SK-N-SH (cell line): ENCODE measurements at regions not wholly inside any gene's neighbourhood (a gene's known extent, or its start where the extent isn't known, plus 50 kb on each side); places are given as distances from the start of the nearest gene placed in this dataset.

Experiments used
- CTCF ChIA-PET: fragments of 300-600, 350-600 bp; formaldehyde crosslinking; extraction: SDS; loops from one replicate; lab custom pipeline; 2021; lab: Yijun Ruan, JAX
- POLR2A ChIA-PET: fragments of 350-600 bp; sonication (Branson Sonifier 250); formaldehyde crosslinking; extraction: SDS; loops from one replicate; lab custom pipeline; 2020; ENCODE audit warnings: antibody characterized with exemption, inconsistent platforms; lab: Yijun Ruan, JAX
- DNase-seq: peaks from one replicate; pipeline ENCODE4 v3.0.0; 2012
- H2AFZ ChIP-seq: fragments of 200-600 bp; sonication (generic); 2 replicates; pipeline ENCODE4 v1.8.1; 2016; ENCODE audit warnings: antibody characterized with exemption, mild to moderate bottlenecking, low read depth
- H3F3A ChIP-seq: fragments of 200-600 bp; sonication (generic); replicated peaks from 2 replicates; pipeline ENCODE3; 2016; ENCODE audit warnings: antibody characterized with exemption, mild to moderate bottlenecking; ENCODE audit not compliant: insufficient read depth
- H3K27ac ChIP-seq, 2 experiments: fragments of 200-500 bp in 1 of 2; fragments of 200-600 bp in 1 of 2; sonication (Bioruptor generic) in 1 of 2; sonication (generic), shearing (Covaris generic) in 1 of 2; 2 replicates each; pipeline versions ENCODE4 v1.5.1 to v1.6.1; 2014 to 2016; ENCODE audit warnings: low read depth in 2 of 2, inconsistent platforms in 1 of 2, low read length in 1 of 2, mild to moderate bottlenecking in 1 of 2, mixed read lengths in 1 of 2
- H3K27me3 ChIP-seq: fragments of 200-600 bp; sonication (generic), shearing (Covaris generic); 2 replicates; pipeline ENCODE4 v1.6.1; 2016; ENCODE audit warnings: mixed run types; ENCODE audit not compliant: insufficient read depth
- H3K36me3 ChIP-seq, 2 experiments: fragments of 200-500 bp in 1 of 2; fragments of 200-600 bp in 1 of 2; sonication (Bioruptor generic) in 1 of 2; sonication (generic) in 1 of 2; replicated peaks in 1 of 2; 2 replicates each; pipeline versions ENCODE3 to v1.5.1; 2014 to 2016; ENCODE audit warnings: low read length in 1 of 2, mild to moderate bottlenecking in 1 of 2; ENCODE audit not compliant: insufficient read depth in 2 of 2, control insufficient read depth in 1 of 2
- H3K4me1 ChIP-seq, 2 experiments: fragments of 200-500 bp in 1 of 2; fragments of 200-600 bp in 1 of 2; sonication (Bioruptor generic) in 1 of 2; sonication (generic), shearing (Covaris generic) in 1 of 2; 2 replicates each; pipeline versions ENCODE4 v1.5.1 to v1.6.1; 2014 to 2016; ENCODE audit warnings: low read depth in 1 of 2, low read length in 1 of 2, mixed run types in 1 of 2; ENCODE audit not compliant: insufficient read depth in 2 of 2, control insufficient read depth in 1 of 2
- H3K4me2 ChIP-seq: fragments of 200-600 bp; sonication (generic), shearing (Covaris generic); 2 replicates; pipeline ENCODE4 v1.6.1; 2017; ENCODE audit warnings: mixed run types
- H3K4me3 ChIP-seq, 2 experiments: fragments of 200-500 bp in 1 of 2; fragments of 200-600 bp in 1 of 2; sonication (Bioruptor generic) in 1 of 2; sonication (generic), shearing (Covaris generic) in 1 of 2; 2 replicates each; pipeline versions ENCODE4 v1.5.1 to v1.8.1; 2014 to 2016; ENCODE audit warnings: low read depth in 2 of 2, inconsistent platforms in 1 of 2, low read length in 1 of 2, mild to moderate bottlenecking in 1 of 2, mixed read lengths in 1 of 2, moderate library complexity in 1 of 2
- H3K79me2 ChIP-seq: fragments of 200-600 bp; sonication (generic); 2 replicates; pipeline ENCODE4 v1.8.1; 2017; ENCODE audit warnings: mild to moderate bottlenecking; ENCODE audit not compliant: insufficient read depth
- H3K9ac ChIP-seq: fragments of 200-600 bp; sonication (generic); 2 replicates; pipeline ENCODE4 v1.6.1; 2017; ENCODE audit warnings: mixed run types
- H3K9me2 ChIP-seq: fragments of 200-600 bp; sonication (generic); 2 replicates; pipeline ENCODE4 v1.6.1; 2017; ENCODE audit warnings: mixed run types
- H3K9me3 ChIP-seq: fragments of 200-600 bp; sonication (generic); 2 replicates; pipeline ENCODE4 v1.6.1; 2017; ENCODE audit warnings: mixed run types, mild to moderate bottlenecking, moderate library complexity
- H4K20me1 ChIP-seq: fragments of 200-600 bp; sonication (generic); 2 replicates; pipeline ENCODE4 v1.6.1; 2017; ENCODE audit warnings: mild to moderate bottlenecking, mixed run types; ENCODE audit not compliant: insufficient read depth
- CHD2 ChIP-seq: fragments of 150-350 bp; IDR thresholded peaks from 2 replicates; pipeline ENCODE4 v1.6.1; 2018; ENCODE audit warnings: low read length; ENCODE audit not compliant: partially characterized antibody
- ELF1 ChIP-seq: IDR thresholded peaks from 2 replicates; pipeline ENCODE4 v1.4.0; 2012
- EZH2phosphoT487 ChIP-seq: fragments of 200-600 bp; sonication (generic); IDR thresholded peaks from 2 replicates; pipeline ENCODE4 v1.6.1; 2017; ENCODE audit warnings: low read depth, mixed run types, mild to moderate bottlenecking, antibody characterized with exemption, moderate library complexity, borderline replicate concordance
- FOSL2 ChIP-seq: IDR thresholded peaks from 2 replicates; pipeline ENCODE4 v1.4.0; 2012; ENCODE audit warnings: low read depth, mild to moderate bottlenecking, moderate library complexity, borderline replicate concordance
- FOXM1 ChIP-seq: IDR thresholded peaks from 2 replicates; pipeline ENCODE4 v1.4.0; 2012; ENCODE audit warnings: low read depth, mild to moderate bottlenecking
- GABPA ChIP-seq: IDR thresholded peaks from 2 replicates; pipeline ENCODE4 v1.4.0; 2012; ENCODE audit warnings: low read depth, mild to moderate bottlenecking
- POLR2AphosphoS5 ChIP-seq: IDR thresholded peaks from 2 replicates; pipeline ENCODE4 v1.6.1; 2012; ENCODE audit warnings: low read depth, low read length
- RXRA ChIP-seq: IDR thresholded peaks from 2 replicates; pipeline ENCODE4 v1.4.0; 2012; ENCODE audit warnings: low read depth, mild to moderate bottlenecking, borderline replicate concordance
- SIN3A ChIP-seq: IDR thresholded peaks from 2 replicates; pipeline ENCODE4 v1.6.1; 2012; ENCODE audit warnings: low read depth, mild to moderate bottlenecking, low read length, moderate library complexity, borderline replicate concordance
- TCF12 ChIP-seq: IDR thresholded peaks from 2 replicates; pipeline ENCODE4 v1.4.0; 2012
- TEAD4 ChIP-seq: IDR thresholded peaks from 2 replicates; pipeline ENCODE4 v1.4.0; 2012; ENCODE audit warnings: mild to moderate bottlenecking, borderline replicate concordance; ENCODE audit not compliant: insufficient read depth
- TF ChIP-seq, protein P1 (sequence below): IDR thresholded peaks from 2 replicates; pipeline ENCODE4 v1.4.0; 2012; ENCODE audit warnings: low read depth
- TF ChIP-seq, protein P2 (sequence below): IDR thresholded peaks from 2 replicates; pipeline ENCODE4 v1.4.0; 2012; ENCODE audit warnings: low read depth, borderline replicate concordance
- TF ChIP-seq, protein P3 (sequence below): fragments of 150-350 bp; IDR thresholded peaks from 2 replicates; pipeline ENCODE4 v1.6.1; 2017; ENCODE audit warnings: antibody characterized with exemption, low read length, low read depth, borderline replicate concordance
- TF ChIP-seq, protein P4 (sequence below): IDR thresholded peaks from 2 replicates; pipeline ENCODE4 v1.6.1; 2012; ENCODE audit warnings: mild to moderate bottlenecking, low read depth, low read length, moderate library complexity

DNA sequence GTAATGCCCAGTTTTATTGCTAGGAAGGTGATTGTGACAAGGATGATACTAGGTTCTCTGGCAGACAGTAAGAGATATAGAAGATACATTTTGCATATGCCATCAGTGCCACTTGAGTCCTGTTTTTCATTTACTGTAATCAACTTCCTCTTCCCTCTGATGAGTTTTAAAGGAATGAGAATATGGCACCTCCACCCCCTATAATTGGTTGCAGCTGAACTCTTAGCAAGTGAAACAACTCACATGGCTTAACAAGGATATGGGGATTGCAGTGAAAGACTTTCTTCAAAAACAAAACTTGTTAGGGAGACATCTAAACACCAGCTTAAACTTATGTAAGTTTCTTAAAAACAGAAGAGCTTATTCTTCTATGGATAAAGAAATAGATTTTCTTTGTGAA is 90.0 kb downstream of the AREG start:
- TF ChIP-seq TEAD4 (no peak), FOSL2 (no peak), FOXM1 (no peak), SIN3A (no peak), ELF1 (no peak), RXRA (no peak), POLR2AphosphoS5 (no peak), GABPA (no peak), TCF12 (no peak), CHD2 (no peak), EZH2phosphoT487 (no peak)
- TF ChIP-seq, protein P1, sequence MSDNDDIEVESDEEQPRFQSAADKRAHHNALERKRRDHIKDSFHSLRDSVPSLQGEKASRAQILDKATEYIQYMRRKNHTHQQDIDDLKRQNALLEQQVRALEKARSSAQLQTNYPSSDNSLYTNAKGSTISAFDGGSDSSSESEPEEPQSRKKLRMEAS = no peak
- TF ChIP-seq, protein P2, sequence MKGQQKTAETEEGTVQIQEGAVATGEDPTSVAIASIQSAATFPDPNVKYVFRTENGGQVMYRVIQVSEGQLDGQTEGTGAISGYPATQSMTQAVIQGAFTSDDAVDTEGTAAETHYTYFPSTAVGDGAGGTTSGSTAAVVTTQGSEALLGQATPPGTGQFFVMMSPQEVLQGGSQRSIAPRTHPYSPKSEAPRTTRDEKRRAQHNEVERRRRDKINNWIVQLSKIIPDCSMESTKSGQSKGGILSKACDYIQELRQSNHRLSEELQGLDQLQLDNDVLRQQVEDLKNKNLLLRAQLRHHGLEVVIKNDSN = no peak
- TF ChIP-seq, protein P3, sequence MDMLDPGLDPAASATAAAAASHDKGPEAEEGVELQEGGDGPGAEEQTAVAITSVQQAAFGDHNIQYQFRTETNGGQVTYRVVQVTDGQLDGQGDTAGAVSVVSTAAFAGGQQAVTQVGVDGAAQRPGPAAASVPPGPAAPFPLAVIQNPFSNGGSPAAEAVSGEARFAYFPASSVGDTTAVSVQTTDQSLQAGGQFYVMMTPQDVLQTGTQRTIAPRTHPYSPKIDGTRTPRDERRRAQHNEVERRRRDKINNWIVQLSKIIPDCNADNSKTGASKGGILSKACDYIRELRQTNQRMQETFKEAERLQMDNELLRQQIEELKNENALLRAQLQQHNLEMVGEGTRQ = no peak
- TF ChIP-seq, protein P4, sequence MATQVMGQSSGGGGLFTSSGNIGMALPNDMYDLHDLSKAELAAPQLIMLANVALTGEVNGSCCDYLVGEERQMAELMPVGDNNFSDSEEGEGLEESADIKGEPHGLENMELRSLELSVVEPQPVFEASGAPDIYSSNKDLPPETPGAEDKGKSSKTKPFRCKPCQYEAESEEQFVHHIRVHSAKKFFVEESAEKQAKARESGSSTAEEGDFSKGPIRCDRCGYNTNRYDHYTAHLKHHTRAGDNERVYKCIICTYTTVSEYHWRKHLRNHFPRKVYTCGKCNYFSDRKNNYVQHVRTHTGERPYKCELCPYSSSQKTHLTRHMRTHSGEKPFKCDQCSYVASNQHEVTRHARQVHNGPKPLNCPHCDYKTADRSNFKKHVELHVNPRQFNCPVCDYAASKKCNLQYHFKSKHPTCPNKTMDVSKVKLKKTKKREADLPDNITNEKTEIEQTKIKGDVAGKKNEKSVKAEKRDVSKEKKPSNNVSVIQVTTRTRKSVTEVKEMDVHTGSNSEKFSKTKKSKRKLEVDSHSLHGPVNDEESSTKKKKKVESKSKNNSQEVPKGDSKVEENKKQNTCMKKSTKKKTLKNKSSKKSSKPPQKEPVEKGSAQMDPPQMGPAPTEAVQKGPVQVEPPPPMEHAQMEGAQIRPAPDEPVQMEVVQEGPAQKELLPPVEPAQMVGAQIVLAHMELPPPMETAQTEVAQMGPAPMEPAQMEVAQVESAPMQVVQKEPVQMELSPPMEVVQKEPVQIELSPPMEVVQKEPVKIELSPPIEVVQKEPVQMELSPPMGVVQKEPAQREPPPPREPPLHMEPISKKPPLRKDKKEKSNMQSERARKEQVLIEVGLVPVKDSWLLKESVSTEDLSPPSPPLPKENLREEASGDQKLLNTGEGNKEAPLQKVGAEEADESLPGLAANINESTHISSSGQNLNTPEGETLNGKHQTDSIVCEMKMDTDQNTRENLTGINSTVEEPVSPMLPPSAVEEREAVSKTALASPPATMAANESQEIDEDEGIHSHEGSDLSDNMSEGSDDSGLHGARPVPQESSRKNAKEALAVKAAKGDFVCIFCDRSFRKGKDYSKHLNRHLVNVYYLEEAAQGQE = no peak
- ChIA-PET CTCF (no interaction called here), POLR2A (no interaction called here)
- H3K9me2 ChIP-seq = no peaks in the 10 kb centered on the region
- H3F3A ChIP-seq = no peaks in the 10 kb centered on the region
- H3K27ac ChIP-seq = no peak overlapping the region
- no peak overlapping the region for H3K4me3 ChIP-seq
- H3K9me3 ChIP-seq = no peaks in the 10 kb centered on the region
- no peaks in the 10 kb centered on the region for H3K4me1 ChIP-seq
- H3K9ac ChIP-seq = no peak overlapping the region
- H3K27me3 ChIP-seq = peaks cover 14% of the 10 kb centered on the region; the same call in 1 of the 2 replicates
- no peaks in the 10 kb centered on the region for H3K79me2 ChIP-seq
- no peaks in the 10 kb centered on the region for H4K20me1 ChIP-seq
- no peaks in the 10 kb centered on the region for H3K36me3 ChIP-seq
- H3K4me2 ChIP-seq = no peak overlapping the region
- H2AFZ ChIP-seq = no peak overlapping the region
- DNase-seq = no peak
